ENCODE measurements at regions not wholly inside any gene's neighbourhood (a gene's known extent, or its start where the extent isn't known, plus 50 kb on each side); places are given as distances from the start of the nearest gene placed in this dataset.

GRCh38 chr16:14360326-14361037 is 269.6 kb downstream of the PARN start:
- DNase-seq (ENCODE audit: low spot score) = no peak

GRCh38 chr16:14358697-14359305 is 271.3 kb downstream of the PARN start:
- no peak for DNase-seq (ENCODE audit: low spot score)

GRCh38 chr16:14357328-14357727 is 272.7 kb downstream of the PARN start:
- no peak for DNase-seq (ENCODE audit: low spot score)

- DNase-seq (ENCODE audit: low spot score) = no peak
Measured at GRCh38 chr16:14356064-14356463, 274.0 kb downstream of the PARN start.

- no peak for DNase-seq (ENCODE audit: low spot score)
Measured at GRCh38 chr16:14354561-14355351, 275.3 kb downstream of the PARN start.

- DNase-seq (ENCODE audit: low spot score) = no peak
Measured at GRCh38 chr16:14353340-14353739, 276.7 kb downstream of the PARN start.

- DNase-seq (ENCODE audit: low spot score) = no peak
Measured at GRCh38 chr16:14351647-14352046, 278.4 kb downstream of the PARN start.

GRCh38 chr16:14350626-14351025 is 279.4 kb downstream of the PARN start:
- DNase-seq (ENCODE audit: low spot score) = no peak

GRCh38 chr16:14350081-14350480 is 279.0 kb downstream of the MRTFB start:
- no peak for DNase-seq (ENCODE audit: low spot score)

GRCh38 chr16:14347706-14348105 is 276.6 kb downstream of the MRTFB start:
- DNase-seq (ENCODE audit: low spot score) = no peak

- no peak for DNase-seq (ENCODE audit: low spot score)
Measured at GRCh38 chr16:14346278-14347142, 275.4 kb downstream of the MRTFB start.

GRCh38 chr16:14345512-14346115 is 274.5 kb downstream of the MRTFB start:
- DNase-seq (ENCODE audit: low spot score) = no peak

- no peak for DNase-seq (ENCODE audit: low spot score)
Measured at GRCh38 chr16:14344945-14345344, 273.8 kb downstream of the MRTFB start.

- DNase-seq (ENCODE audit: low spot score) = no peak
Measured at GRCh38 chr16:14344292-14344691, 273.2 kb downstream of the MRTFB start.

- DNase-seq (ENCODE audit: low spot score) = no peak
Measured at GRCh38 chr16:14341324-14342225, 270.5 kb downstream of the MRTFB start.

- DNase-seq (ENCODE audit: low spot score) = no peak
Measured at GRCh38 chr16:14339694-14340093, 268.6 kb downstream of the MRTFB start.

- no peak for DNase-seq (ENCODE audit: low spot score)
Measured at GRCh38 chr16:14338969-14339368, 267.9 kb downstream of the MRTFB start.

GRCh38 chr16:14338236-14338635 is 267.1 kb downstream of the MRTFB start:
- no peak for DNase-seq (ENCODE audit: low spot score)

- peak; percentile 23 for DNase-seq (ENCODE audit: low spot score)
Measured at GRCh38 chr16:14337303-14338191, 266.4 kb downstream of the MRTFB start.

- no peak for DNase-seq (ENCODE audit: low spot score)
Measured at GRCh38 chr16:14335297-14335696, 264.2 kb downstream of the MRTFB start.

All from HuH-7 (cell line).